Liver (tissue), 8 donors: ENCODE measurements at regions not wholly inside any gene's neighbourhood (a gene's known extent, or its start where the extent isn't known, plus 50 kb on each side); places are given as distances from the start of the nearest gene placed in this dataset.

Source experiments
- DNase-seq: peaks from one replicate; pipeline ENCODE4 v3.0.0-alpha.2; 2017; ENCODE audit warnings: low spot score
- H3K27ac ChIP-seq, 2 donors: one replicate each; pipeline ENCODE4 v1.7.0; 2013; ENCODE audit warnings: inconsistent platforms in 2 of 2, low read length in 2 of 2, control low read depth in 1 of 2, low read depth in 1 of 2, mild to moderate bottlenecking in 1 of 2
- H3K27me3 ChIP-seq, 4 donors: one replicate each; pipeline versions ENCODE4 v1.6.1 to v1.7.0; 2013; ENCODE audit warnings: low read length in 3 of 4, inconsistent platforms in 1 of 4, mild to moderate bottlenecking in 1 of 4, moderate library complexity in 1 of 4; ENCODE audit not compliant: control insufficient read depth in 4 of 4, insufficient read depth in 4 of 4
- H3K36me3 ChIP-seq, 4 donors: one replicate each; pipeline versions ENCODE4 v1.6.1 to v1.7.0; 2013; ENCODE audit warnings: low read length in 3 of 4, mild to moderate bottlenecking in 3 of 4, low read depth in 1 of 4, moderate library complexity in 1 of 4; ENCODE audit not compliant: control insufficient read depth in 4 of 4, insufficient read depth in 3 of 4
- H3K4me1 ChIP-seq, 4 donors: one replicate each; pipeline versions ENCODE4 v1.6.1 to v1.7.0; 2013; ENCODE audit warnings: low read length in 3 of 4, mild to moderate bottlenecking in 3 of 4, moderate library complexity in 1 of 4; ENCODE audit not compliant: control insufficient read depth in 4 of 4, insufficient read depth in 4 of 4
- H3K4me3 ChIP-seq, 3 donors: one replicate each; pipeline versions ENCODE4 v1.6.1 to v1.7.0; 2013; ENCODE audit warnings: low read length in 3 of 3, control low read depth in 1 of 3, low read depth in 1 of 3, mild to moderate bottlenecking in 1 of 3
- H3K9ac ChIP-seq, 2 donors: one replicate each; pipeline ENCODE4 v1.7.0; 2013; ENCODE audit warnings: low read length in 2 of 2, mild to moderate bottlenecking in 2 of 2, moderate library complexity in 2 of 2, control low read depth in 1 of 2, low read depth in 1 of 2
- H3K9me3 ChIP-seq, 4 donors: one replicate each; pipeline versions ENCODE4 v1.6.1 to v1.7.0; 2013; ENCODE audit warnings: low read length in 3 of 4; ENCODE audit not compliant: control insufficient read depth in 4 of 4
- ATF3 ChIP-seq: IDR thresholded peaks from 2 replicates; pipeline ENCODE4 v1.6.1; 2016; ENCODE audit warnings: antibody characterized with exemption
- CTCF ChIP-seq: fragments of 150-350 bp; IDR thresholded peaks from 2 replicates; pipeline ENCODE4 v1.5.1; 2017; ENCODE audit warnings: improper control_type of control experiment, low read depth, low read length; ENCODE audit not compliant: missing input control
- EGR1 ChIP-seq, 2 donors: IDR thresholded peaks; 2 replicates each; pipeline ENCODE4 v1.6.1; 2016 to 2018; ENCODE audit warnings: antibody characterized with exemption in 2 of 2, low read depth in 2 of 2
- FOXA1 ChIP-seq: IDR thresholded peaks from 2 replicates; pipeline ENCODE4 v1.6.1; 2016; ENCODE audit warnings: antibody characterized with exemption
- FOXA2 ChIP-seq: IDR thresholded peaks from 2 replicates; pipeline ENCODE4 v1.6.1; 2016; ENCODE audit warnings: antibody characterized with exemption
- GABPA ChIP-seq, 2 donors: IDR thresholded peaks in 1 of 2; conservative IDR thresholded peaks in 1 of 2; 2 replicates each; pipeline ENCODE4 v1.6.1; 2016; ENCODE audit warnings: antibody characterized with exemption in 2 of 2, mild to moderate bottlenecking in 1 of 2, moderate library complexity in 1 of 2
- HNF4A ChIP-seq, 2 donors: conservative IDR thresholded peaks; 2 replicates each; pipeline ENCODE4 v1.6.1; 2016; ENCODE audit warnings: antibody characterized with exemption in 2 of 2, mild to moderate bottlenecking in 2 of 2
- JUND ChIP-seq, 2 donors: IDR thresholded peaks; 2 replicates each; pipeline ENCODE4 v1.6.1; 2016; ENCODE audit warnings: antibody characterized with exemption in 2 of 2
- MAX ChIP-seq: IDR thresholded peaks from 2 replicates; pipeline ENCODE4 v1.6.1; 2016; ENCODE audit warnings: antibody characterized with exemption
- NR2F2 ChIP-seq: IDR thresholded peaks from 2 replicates; pipeline ENCODE4 v1.6.1; 2016; ENCODE audit warnings: antibody characterized with exemption
- RAD21 ChIP-seq, 2 donors: IDR thresholded peaks; 2 replicates each; pipeline ENCODE4 v1.6.1; 2016; ENCODE audit warnings: antibody characterized with exemption in 2 of 2, mild to moderate bottlenecking in 2 of 2
- REST ChIP-seq: IDR thresholded peaks from 2 replicates; pipeline ENCODE4 v1.6.1; 2016; ENCODE audit warnings: antibody characterized with exemption, mild to moderate bottlenecking
- RXRA ChIP-seq, 2 donors: IDR thresholded peaks; 2 replicates each; pipeline ENCODE4 v1.6.1; 2017 to 2018; ENCODE audit warnings: antibody characterized with exemption in 2 of 2, mild to moderate bottlenecking in 1 of 2
- SP1 ChIP-seq: IDR thresholded peaks from 2 replicates; pipeline ENCODE4 v1.6.1; 2018; ENCODE audit warnings: antibody characterized with exemption, mild to moderate bottlenecking
- YY1 ChIP-seq: IDR thresholded peaks from 2 replicates; pipeline ENCODE4 v1.6.1; 2016; ENCODE audit warnings: antibody characterized with exemption, mild to moderate bottlenecking
- ZBTB33 ChIP-seq: IDR thresholded peaks from 2 replicates; pipeline ENCODE4 v1.6.1; 2016; ENCODE audit warnings: antibody characterized with exemption
- WGBS: extraction: QIAGEN DNeasy Blood & Tissue Kit; methylation state at CpG from one replicate; pipeline ENCODE4 v1.1.7; 2013; 5-methylcytosine and 5-hydroxymethylcytosine counted together
- donor health status: healthy.
- donor health status: healthy.
- donor health status: healthy.
- donor health status: healthy.
- donor health status: healthy.

GRCh38 chr6:98014442-98015201 lies 731.6 kb upstream of the MMS22L start:
- Histone ChIP-seq H3K4me1 (peaks cover 0 to 4% (median 0%) of the 10 kb centered on the region in 4 donors), H3K4me3 (no peak overlapping the region), H3K27me3 (no peaks in the 10 kb centered on the region), H3K27ac (no peak overlapping the region), H3K36me3 (no peaks in the 10 kb centered on the region), H3K9me3 (no peaks in the 10 kb centered on the region), H3K9ac (no peak overlapping the region)
- no peak for DNase-seq
- no peak for TF ChIP-seq MAX
- TF ChIP-seq RXRA (IDR thresholded peaks at IDR 0.05): no peak
- TF ChIP-seq RAD21 (IDR thresholded peaks at IDR 0.05): no peak
- no peak for TF ChIP-seq REST
- TF ChIP-seq ATF3: no peak
- TF ChIP-seq SP1: no peak
- no peak for TF ChIP-seq YY1
- no peak for TF ChIP-seq CTCF
- TF ChIP-seq EGR1 (IDR thresholded peaks at IDR 0.05; ENCODE audit: low read depth in 2 of 2): no peak
- no peak for TF ChIP-seq FOXA2
- no peak for TF ChIP-seq ZBTB33
- 53% methylated on average over 6 of the region's 6 CpGs for WGBS

GRCh38 chr6:98016565-98016964 lies 733.5 kb upstream of the MMS22L start:
- Histone ChIP-seq H3K27ac (no peak overlapping the region), H3K9me3 (no peaks in the 10 kb centered on the region), H3K9ac (no peak overlapping the region), H3K36me3 (no peaks in the 10 kb centered on the region), H3K4me1 (peaks cover 0 to 4% (median 0%) of the 10 kb centered on the region in 4 donors), H3K27me3 (no peaks in the 10 kb centered on the region), H3K4me3 (no peak overlapping the region)
- WGBS: 53% methylated on average over 4 of the region's 4 CpGs
- TF ChIP-seq JUND (IDR thresholded peaks at IDR 0.05) (no peak), NR2F2 (no peak), HNF4A (conservative IDR thresholded peaks at IDR 0.05) (no peak), GABPA (IDR thresholded peaks at IDR 0.05 in 1 of 2, conservative IDR thresholded peaks at IDR 0.05 in 1 of 2) (no peak), FOXA1 (no peak), EGR1 (IDR thresholded peaks at IDR 0.05; ENCODE audit: low read depth in 2 of 2) (no peak), YY1 (no peak), FOXA2 (no peak), ZBTB33 (no peak)
- no peak for DNase-seq
